ENCODE measurements at regions not wholly inside any gene's neighbourhood (a gene's known extent, or its start where the extent isn't known, plus 50 kb on each side); places are given as distances from the start of the nearest gene placed in this dataset.

GRCh38 chr1:101158424-101158823, 78.4 kb upstream of the S1PR1 start:
- TF ChIP-seq EP300 (IDR thresholded peaks at IDR 0.05) (no peak), POLR2A (IDR thresholded peaks at IDR 0.05) (no peak)

Data from tibial nerve (tissue), 3 donors.